Neuron (in vitro differentiated cells): ENCODE measurements at regions not wholly inside any gene's neighbourhood (a gene's known extent, or its start where the extent isn't known, plus 50 kb on each side); places are given as distances from the start of the nearest gene placed in this dataset.

Source experiments
- H2AFZ ChIP-seq: one replicate; pipeline ENCODE4 v1.6.1; 2013; ENCODE audit warnings: low read depth, mild to moderate bottlenecking, inconsistent platforms, low read length, moderate library complexity
- H3K27me3 ChIP-seq: one replicate; pipeline ENCODE4 v1.6.1; 2013; ENCODE audit warnings: low read length; ENCODE audit not compliant: insufficient read depth
- H3K36me3 ChIP-seq: one replicate; pipeline ENCODE4 v1.6.1; 2013; ENCODE audit warnings: low read length; ENCODE audit not compliant: insufficient read depth
- H3K4me1 ChIP-seq: one replicate; pipeline ENCODE4 v1.6.1; 2013; ENCODE audit warnings: low read length; ENCODE audit not compliant: insufficient read depth
- H3K4me3 ChIP-seq: 2 replicates; pipeline ENCODE4 v1.5.1; 2013; ENCODE audit warnings: mild to moderate bottlenecking, low read length, moderate library complexity
- H3K9me3 ChIP-seq: one replicate; pipeline ENCODE4 v1.6.1; 2013; ENCODE audit warnings: low read length

DNA sequence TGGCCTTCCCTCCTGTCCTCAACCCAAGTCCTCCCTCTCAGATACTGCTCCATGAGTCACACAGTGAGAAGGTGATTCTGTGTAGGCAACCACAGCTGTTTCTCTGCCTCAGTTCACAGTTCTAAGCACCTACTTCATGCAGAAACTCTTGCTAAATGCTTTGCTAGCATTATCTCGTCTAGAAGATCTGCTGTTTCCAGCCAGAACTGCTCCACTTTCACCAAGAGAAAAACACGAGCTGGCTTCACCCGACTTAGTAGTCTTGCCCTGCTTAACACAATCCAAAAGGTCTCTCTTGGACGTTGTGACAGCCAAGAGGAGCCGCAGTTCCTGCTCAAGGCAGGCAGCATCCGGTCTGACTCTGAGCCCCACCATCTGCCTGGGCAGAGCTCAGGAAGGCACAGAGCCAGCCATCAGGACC is 272.1 kb downstream of the UACA start:
- Histone ChIP-seq H3K36me3 (no peaks in the 10 kb centered on the region), H3K4me3 (no peak overlapping the region), H3K27me3 (no peaks in the 10 kb centered on the region), H3K4me1 (no peaks in the 10 kb centered on the region), H2AFZ (no peak overlapping the region), H3K9me3 (no peaks in the 10 kb centered on the region)

DNA sequence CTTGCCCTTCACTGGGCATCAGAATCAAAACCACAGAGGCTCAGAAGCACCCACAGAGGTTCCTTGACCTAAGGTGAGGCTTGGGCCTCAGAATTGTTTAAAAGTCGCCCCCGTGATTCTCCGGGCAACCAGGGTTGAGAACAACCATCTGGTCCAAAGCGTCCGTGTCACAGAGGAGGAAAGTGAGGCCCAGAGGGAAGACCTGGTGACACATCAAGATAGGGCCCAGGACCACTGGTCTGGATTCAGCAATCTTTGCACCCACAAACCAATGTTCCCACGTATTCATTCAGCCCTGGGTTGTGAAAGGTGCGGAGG is 272.6 kb downstream of the UACA start:
- H2AFZ ChIP-seq: no peak overlapping the region
- H3K4me3 ChIP-seq: no peak overlapping the region
- no peaks in the 10 kb centered on the region for H3K9me3 ChIP-seq
- no peaks in the 10 kb centered on the region for H3K4me1 ChIP-seq
- H3K36me3 ChIP-seq: no peaks in the 10 kb centered on the region
- no peaks in the 10 kb centered on the region for H3K27me3 ChIP-seq

GRCh38 chr15:70490148-70490837 is 273.1 kb downstream of the UACA start:
- H3K4me1 ChIP-seq: no peaks in the 10 kb centered on the region
- H2AFZ ChIP-seq: no peak overlapping the region
- no peak overlapping the region for H3K4me3 ChIP-seq
- H3K9me3 ChIP-seq: no peaks in the 10 kb centered on the region
- H3K36me3 ChIP-seq: no peaks in the 10 kb centered on the region
- no peaks in the 10 kb centered on the region for H3K27me3 ChIP-seq

DNA sequence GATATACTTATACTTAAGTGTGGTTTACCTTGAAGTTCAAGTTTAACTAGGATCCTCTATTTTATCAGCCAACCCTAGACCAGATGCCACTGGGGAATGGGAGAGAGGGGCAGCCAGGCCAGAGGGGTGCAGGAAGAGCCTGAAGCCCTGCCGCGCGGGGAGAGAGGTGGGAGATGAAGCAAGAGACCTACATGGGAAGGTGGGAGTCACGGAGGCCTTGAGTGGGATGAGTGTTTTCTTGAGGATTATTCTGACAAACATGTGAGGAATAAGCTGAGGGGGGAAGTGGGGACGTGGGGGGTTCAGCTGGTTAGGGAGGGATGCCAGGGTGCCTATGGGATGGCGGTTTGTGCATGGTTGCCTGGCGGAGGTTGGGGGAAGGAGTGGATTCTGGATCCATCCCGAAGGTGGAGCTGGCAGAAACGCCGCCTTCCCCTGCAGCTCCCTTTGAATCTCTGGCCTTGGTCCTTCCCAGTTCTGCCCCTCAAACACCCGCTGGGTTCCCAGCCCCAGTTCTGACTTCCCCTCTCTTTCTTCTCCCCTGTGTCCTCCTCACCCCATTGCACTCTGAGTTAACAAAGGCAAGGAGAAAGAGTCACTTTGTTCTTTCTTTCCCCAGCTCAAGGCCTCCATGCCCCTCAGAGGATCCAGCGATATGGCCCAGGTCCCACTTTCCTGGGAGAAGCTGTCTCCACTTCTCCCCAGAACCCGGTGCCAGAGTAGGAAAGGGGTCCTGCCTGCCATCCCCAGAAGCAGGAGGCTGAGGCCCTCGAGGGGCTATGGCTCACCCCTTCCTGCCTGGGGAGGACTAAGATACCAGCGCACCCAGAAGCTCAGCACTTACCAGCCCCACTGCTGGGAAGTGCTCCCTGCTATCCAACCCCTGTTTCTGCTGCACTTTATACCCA is 274.2 kb downstream of the UACA start:
- H3K36me3 ChIP-seq: no peaks in the 10 kb centered on the region
- no peak overlapping the region for H3K4me3 ChIP-seq
- no peaks in the 10 kb centered on the region for H3K27me3 ChIP-seq
- H2AFZ ChIP-seq: no peak overlapping the region
- no peaks in the 10 kb centered on the region for H3K9me3 ChIP-seq
- H3K4me1 ChIP-seq: no peaks in the 10 kb centered on the region

DNA sequence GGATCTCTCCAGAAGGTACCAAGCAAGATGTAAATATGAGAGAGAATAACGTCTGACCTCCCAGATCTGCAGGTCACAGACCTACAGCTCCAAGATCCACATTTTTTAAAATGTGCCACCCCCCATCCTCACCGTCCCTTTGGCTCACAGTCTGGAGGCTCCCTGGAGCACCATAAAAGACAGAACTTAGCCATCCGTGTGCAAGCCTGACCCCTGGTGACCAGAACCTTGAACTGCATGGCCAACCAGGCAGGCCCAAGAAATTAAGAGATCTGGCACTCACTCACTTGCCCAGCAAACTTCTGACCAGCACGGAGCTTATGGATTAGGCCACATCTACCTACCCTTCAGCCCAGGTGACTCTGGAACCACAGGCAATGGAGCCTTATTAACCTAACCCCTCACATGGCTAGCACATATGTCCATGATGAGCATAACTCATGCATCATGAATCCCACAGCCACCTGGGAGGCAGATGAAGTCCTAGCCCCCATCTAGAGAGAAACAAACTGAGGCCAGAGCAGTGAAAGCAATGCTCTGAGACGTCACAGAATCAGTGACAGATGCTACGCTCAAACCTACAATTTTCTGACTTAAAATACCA is 275.3 kb downstream of the UACA start:
- Histone ChIP-seq H3K4me3 (no peak overlapping the region), H3K27me3 (no peaks in the 10 kb centered on the region), H3K9me3 (no peaks in the 10 kb centered on the region), H2AFZ (no peak overlapping the region), H3K4me1 (no peaks in the 10 kb centered on the region), H3K36me3 (no peaks in the 10 kb centered on the region)

DNA sequence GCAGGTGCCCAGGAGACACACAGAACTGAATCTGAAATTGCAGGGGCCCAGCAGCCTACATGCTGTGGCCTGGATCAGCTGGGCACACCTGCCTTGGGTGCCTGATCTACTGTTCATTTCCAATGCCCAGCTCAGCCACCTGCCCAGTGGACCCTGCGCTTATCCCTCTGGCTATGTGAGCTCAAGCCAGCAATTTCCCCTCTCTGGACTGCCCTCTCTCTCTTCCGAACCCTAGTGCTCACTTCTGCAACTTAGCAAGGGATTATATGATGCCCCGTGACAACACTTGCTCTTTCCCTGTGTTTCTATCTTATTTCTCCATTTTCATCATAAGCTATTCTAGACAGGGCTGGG is 276.0 kb downstream of the UACA start:
- Histone ChIP-seq H3K4me1 (no peaks in the 10 kb centered on the region), H3K4me3 (no peak overlapping the region), H3K9me3 (no peaks in the 10 kb centered on the region), H3K27me3 (no peaks in the 10 kb centered on the region), H2AFZ (no peak overlapping the region), H3K36me3 (no peaks in the 10 kb centered on the region)

GRCh38 chr15:70486451-70487386 is 276.6 kb downstream of the UACA start:
- no peaks in the 10 kb centered on the region for H3K4me1 ChIP-seq
- no peaks in the 10 kb centered on the region for H3K36me3 ChIP-seq
- no peaks in the 10 kb centered on the region for H3K9me3 ChIP-seq
- no peak overlapping the region for H3K4me3 ChIP-seq
- no peaks in the 10 kb centered on the region for H3K27me3 ChIP-seq
- H2AFZ ChIP-seq: no peak overlapping the region

DNA sequence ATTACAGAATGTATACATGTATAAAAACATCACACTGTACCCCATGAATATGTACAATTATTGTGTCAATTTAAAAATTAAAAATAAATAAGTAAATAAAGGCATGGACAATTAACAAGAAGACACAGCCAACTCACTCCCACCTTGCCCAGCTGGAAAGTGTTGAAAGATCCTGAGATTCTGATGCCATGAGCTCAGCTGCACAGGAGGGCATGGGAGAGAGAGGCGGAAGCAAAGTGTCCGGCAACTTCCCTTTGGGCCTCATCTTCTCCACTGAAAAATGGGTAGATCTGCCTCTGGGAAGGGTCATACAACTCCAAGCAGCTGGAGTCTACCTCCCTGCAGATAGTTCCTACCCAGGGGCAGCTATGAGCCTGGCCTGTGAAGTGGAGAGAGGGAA is 277.3 kb downstream of the UACA start:
- H3K4me1 ChIP-seq: no peaks in the 10 kb centered on the region
- no peaks in the 10 kb centered on the region for H3K36me3 ChIP-seq
- H3K9me3 ChIP-seq: no peaks in the 10 kb centered on the region
- H3K27me3 ChIP-seq: no peaks in the 10 kb centered on the region
- no peak overlapping the region for H3K4me3 ChIP-seq
- H2AFZ ChIP-seq: no peak overlapping the region

DNA sequence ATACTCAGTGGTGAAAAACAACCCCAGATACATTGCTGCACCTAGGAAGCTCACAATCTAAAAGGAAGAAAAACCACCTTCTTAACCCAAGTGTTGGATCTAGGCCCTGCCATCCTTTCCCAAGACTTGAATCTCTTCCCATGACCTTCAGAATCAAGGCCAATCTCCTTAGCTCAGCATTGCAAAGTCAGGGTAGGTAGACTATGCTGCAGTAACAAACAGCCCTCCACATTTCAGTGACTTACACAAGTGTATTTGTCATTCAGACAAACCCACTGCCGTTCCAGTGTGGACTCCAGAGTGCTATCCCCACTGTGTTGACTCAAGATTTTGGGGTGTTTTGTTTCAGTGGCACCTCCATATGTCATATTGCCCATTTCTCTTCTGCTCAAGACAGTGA is 278.4 kb downstream of the UACA start:
- H3K36me3 ChIP-seq: no peaks in the 10 kb centered on the region
- H3K4me3 ChIP-seq: no peak overlapping the region
- no peak overlapping the region for H2AFZ ChIP-seq
- H3K9me3 ChIP-seq: no peaks in the 10 kb centered on the region
- no peaks in the 10 kb centered on the region for H3K27me3 ChIP-seq
- H3K4me1 ChIP-seq: no peaks in the 10 kb centered on the region

DNA sequence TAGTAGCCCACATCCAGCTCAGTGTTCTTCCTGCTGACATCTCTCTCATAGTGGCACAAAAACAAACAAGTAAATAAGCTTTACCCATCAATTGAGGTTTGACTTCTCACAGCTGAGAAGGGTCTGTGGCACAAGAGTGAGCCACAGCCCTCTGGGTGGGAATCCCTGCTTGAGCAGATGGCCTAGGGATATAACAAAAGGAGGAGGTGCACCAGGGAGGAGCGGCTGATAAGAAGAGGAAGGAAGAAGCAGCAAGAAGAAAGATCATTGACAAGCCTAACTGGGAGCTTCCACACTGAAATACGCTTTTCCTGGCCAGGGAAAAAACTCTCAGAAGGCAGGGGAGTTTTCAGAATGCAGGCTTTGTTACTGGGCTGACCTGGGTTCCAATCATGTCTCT is 279.8 kb downstream of the UACA start:
- Histone ChIP-seq H3K4me3 (no peak overlapping the region), H3K4me1 (no peaks in the 10 kb centered on the region), H3K9me3 (no peaks in the 10 kb centered on the region), H2AFZ (no peak overlapping the region), H3K27me3 (no peaks in the 10 kb centered on the region), H3K36me3 (no peaks in the 10 kb centered on the region)

GRCh38 chr15:70480196-70480856 is 283.0 kb downstream of the UACA start:
- no peaks in the 10 kb centered on the region for H3K27me3 ChIP-seq
- no peak overlapping the region for H2AFZ ChIP-seq
- no peaks in the 10 kb centered on the region for H3K36me3 ChIP-seq
- no peaks in the 10 kb centered on the region for H3K9me3 ChIP-seq
- H3K4me1 ChIP-seq: no peaks in the 10 kb centered on the region
- no peak overlapping the region for H3K4me3 ChIP-seq

- Histone ChIP-seq H3K36me3 (no peaks in the 10 kb centered on the region), H3K27me3 (no peaks in the 10 kb centered on the region), H3K9me3 (no peaks in the 10 kb centered on the region), H3K4me3 (no peak overlapping the region), H3K4me1 (no peaks in the 10 kb centered on the region), H2AFZ (no peak overlapping the region)
Observed at GRCh38 chr15:70479785-70480184, 283.6 kb downstream of the UACA start.
